GM12878 (cell line): ENCODE measurements at regions not wholly inside any gene's neighbourhood (a gene's known extent, or its start where the extent isn't known, plus 50 kb on each side); places are given as distances from the start of the nearest gene placed in this dataset.

Experiments
- ATAC-seq: fragments of 200-7000 bp; cut with Tn5 transposase; 3 replicates; pipeline ENCODE4 v1.9.1; 2020; ENCODE audit warnings: mild to moderate bottlenecking, moderate library complexity
- BruUV-seq: library from RNA; stranded (reverse); fragments of 400-500 nt; replicated peaks from 2 replicates; lab custom pipeline; 2021; lab: Mats Ljungman, UMichigan
- CTCF ChIA-PET: fragments of 300-600 bp; sonication (Branson Sonifier 250); formaldehyde crosslinking; extraction: SDS; loops from one replicate; lab custom pipeline; 2021; ENCODE audit warnings: inconsistent platforms; lab: Yijun Ruan, JAX
- POLR2A ChIA-PET: fragments of 350-600 bp; formaldehyde crosslinking; extraction: SDS; loops from one replicate; lab custom pipeline; 2021; ENCODE audit warnings: inconsistent platforms; lab: Charles Lee
- RAD21 ChIA-PET: fragments of 300-600 bp; sonication (Branson Sonifier 250); formaldehyde crosslinking; loops from one replicate; lab custom pipeline; 2023; ENCODE audit warnings: antibody characterized with exemption; ENCODE audit not compliant: unreplicated experiment; lab: Charles Lee
- SMC1A ChIA-PET: fragments of 300-600 bp; sonication (Branson Sonifier 250); formaldehyde crosslinking; loops from one replicate; lab custom pipeline; 2023; ENCODE audit not compliant: unreplicated experiment, uncharacterized antibody; lab: Charles Lee
- DNase-seq: peaks from one replicate; pipeline ENCODE4 v3.0.0-alpha.2; 2011; ENCODE audit warnings: low read depth, low spot score
- FAIRE-seq: peaks from 3 replicates; lab custom pipeline; 2011; peaks lifted over from hg19 to GRCh38; lab: Jason Lieb, UNC
- H2AFZ ChIP-seq: 2 replicates; pipeline ENCODE4 v1.6.0; 2011; ENCODE audit warnings: low read depth, low read length, control low read depth; ENCODE audit not compliant: control insufficient read depth
- H3K27ac ChIP-seq: 2 replicates; pipeline ENCODE4 v1.5.1; 2011; ENCODE audit warnings: control low read depth; ENCODE audit not compliant: control insufficient read depth, insufficient read depth
- H3K27me3 ChIP-seq, 2 experiments: replicated peaks in 1 of 2; 2 replicates each; pipeline versions ENCODE4 v1.6.0 to v1.6.1; 2011; ENCODE audit warnings: low read length in 1 of 2; ENCODE audit not compliant: control insufficient read depth in 2 of 2, insufficient read depth in 2 of 2
- H3K36me3 ChIP-seq, 2 experiments: 2 replicates each; pipeline ENCODE4 v1.5.1; 2011; ENCODE audit warnings: low read length in 1 of 2; ENCODE audit not compliant: control insufficient read depth in 2 of 2, insufficient read depth in 2 of 2
- H3K4me1 ChIP-seq: 2 replicates; pipeline ENCODE4 v1.6.1; 2011; ENCODE audit warnings: mild to moderate bottlenecking, low read length, moderate library complexity, mixed read lengths; ENCODE audit not compliant: control insufficient read depth, insufficient read depth
- H3K4me2 ChIP-seq: 2 replicates; pipeline ENCODE4 v1.6.0; 2011; ENCODE audit warnings: control low read depth; ENCODE audit not compliant: control insufficient read depth, insufficient read depth
- H3K4me3 ChIP-seq: fragments of 200-600 bp; sonication (generic); 2 replicates; pipeline ENCODE4 v1.5.1; 2016
- H3K79me2 ChIP-seq: 2 replicates; pipeline ENCODE4 v1.6.0; 2011; ENCODE audit warnings: low read length; ENCODE audit not compliant: control insufficient read depth, insufficient read depth
- H3K9ac ChIP-seq: 2 replicates; pipeline ENCODE4 v1.8.0; 2011; ENCODE audit warnings: low read length, control low read depth, mixed read lengths; ENCODE audit not compliant: control insufficient read depth, insufficient read depth
- H3K9me3 ChIP-seq: replicated peaks from 3 replicates; pipeline ENCODE4 v1.5.1; 2011; ENCODE audit warnings: mild to moderate bottlenecking, low read length; ENCODE audit not compliant: control insufficient read depth, insufficient read depth
- H4K20me1 ChIP-seq: 2 replicates; pipeline ENCODE4 v1.6.0; 2011; ENCODE audit not compliant: control insufficient read depth, insufficient read depth
- CEBPB ChIP-seq, 2 experiments: fragments of 150-350 bp in 1 of 2; IDR thresholded peaks; 2 replicates each; pipeline ENCODE4 v1.6.1; 2012 to 2014; ENCODE audit warnings: low read depth in 2 of 2, low read length in 2 of 2, borderline replicate concordance in 1 of 2, inconsistent platforms in 1 of 2
- CHD2 ChIP-seq: IDR thresholded peaks from 2 replicates; pipeline ENCODE4 v1.6.1; 2011; ENCODE audit warnings: low read depth, low read length, improper control_type of control experiment, borderline replicate concordance
- CREB1 ChIP-seq: IDR thresholded peaks from 2 replicates; pipeline ENCODE4 v1.6.1; 2012; ENCODE audit warnings: low read depth, mild to moderate bottlenecking, inconsistent platforms
- E2F8 ChIP-seq: fragments of 450-650 bp; IDR thresholded peaks from 2 replicates; pipeline ENCODE4 v1.6.1; 2018; ENCODE audit warnings: mild to moderate bottlenecking, low read depth, moderate library complexity; ENCODE audit not compliant: partially characterized antibody
- LARP7 ChIP-seq: fragments of 450-650 bp; IDR thresholded peaks from 2 replicates; pipeline ENCODE4 v1.6.1; 2017; ENCODE audit warnings: mild to moderate bottlenecking
- PBX3 ChIP-seq: IDR thresholded peaks from 2 replicates; pipeline ENCODE4 v1.6.1; 2011; ENCODE audit warnings: mild to moderate bottlenecking, low read depth, low read length, moderate library complexity; ENCODE audit not compliant: insufficient replicate concordance
- RCOR1 ChIP-seq: conservative IDR thresholded peaks from 2 replicates; pipeline ENCODE4 v1.6.1; 2012; ENCODE audit warnings: low read depth, low read length, improper control_type of control experiment
- SMAD1 ChIP-seq: fragments of 450-650 bp; IDR thresholded peaks from 2 replicates; pipeline ENCODE4 v1.6.1; 2018; ENCODE audit warnings: mild to moderate bottlenecking, low read depth; ENCODE audit not compliant: partially characterized antibody
- WGBS: methylation state at CpG from one replicate; pipeline ENCODE4 v1.1.6; 2016; ENCODE audit warnings: low lambda C conversion rate; ENCODE audit not compliant: insufficient replicate concordance, insufficient coverage; ENCODE audit errors: missing lambda C conversion rate; 5-methylcytosine and 5-hydroxymethylcytosine counted together
- in situ Hi-C: fragments of 300-500 bp; cut with MboI; formaldehyde crosslinking; loops from 9 replicates; pipeline ENCODE4 v1.14.3; 2018; ENCODE audit warnings: mixed read lengths
- intact Hi-C: fragments of 100-400 bp; cut with micrococcal nuclease; formaldehyde crosslinking; loops from one replicate; pipeline ENCODE4 v1.14.2; 2022; ENCODE audit not compliant: unreplicated experiment

DNA sequence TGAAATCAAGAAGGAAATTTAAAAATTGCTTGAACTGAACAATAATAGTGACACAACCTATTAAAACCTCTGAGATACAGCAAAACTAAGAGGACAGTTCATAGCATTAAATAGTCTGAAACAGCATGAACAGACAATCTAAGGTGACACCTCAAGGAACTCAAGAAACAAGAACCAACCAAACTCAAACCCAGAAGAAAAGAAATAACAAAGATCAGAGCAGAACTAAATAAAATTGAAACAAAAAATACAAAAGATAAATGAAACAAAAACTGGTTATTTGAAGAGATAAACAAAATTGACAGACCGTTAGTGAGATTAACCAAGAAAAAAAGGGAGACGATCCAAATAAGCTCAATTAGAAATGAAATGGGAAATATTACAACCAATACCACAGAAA, 122.8 kb upstream of the TOP3B start:
- ChIA-PET CTCF (interaction anchor here (1.0 to 6.6 kb wide), 2 partner anchors 44 to 47 kb away, joined by 3 to 104 read pairs; no protein-coding TSS in a partner anchor), SMC1A (no interaction called here), POLR2A (no interaction called here), RAD21 (interaction anchor here (3.5 kb wide), 1 partner anchor 44 kb away, joined by 11 read pairs; no protein-coding TSS in a partner anchor)
- no peak overlapping the region for H3K27ac ChIP-seq
- intact Hi-C loops (no loop called here), in situ Hi-C loops (no loop called here)
- H3K27me3 ChIP-seq = no peaks in the 10 kb centered on the region
- H3K36me3 ChIP-seq = no peaks in the 10 kb centered on the region
- WGBS = 29% methylated on average over 2 of the region's 2 CpGs
- TF ChIP-seq CREB1 (no peak), RCOR1 (no peak), SMAD1 (no peak), CEBPB (IDR thresholded peaks at IDR 0.05; ENCODE audit: borderline replicate concordance in 1 of 2, low read depth in 2 of 2, low read length in 2 of 2) (no peak), PBX3 (no peak), E2F8 (no peak), CHD2 (no peak), LARP7 (no peak)
- H4K20me1 ChIP-seq = no peaks in the 10 kb centered on the region
- no peak overlapping the region for H2AFZ ChIP-seq
- no TSS peak for BruUV-seq
- no peak overlapping the region for H3K9ac ChIP-seq
- ATAC-seq (no peak), DNase-seq (no peak), FAIRE-seq (no peak)
- no peaks in the 10 kb centered on the region; the same call in 1 of the 2 replicates for H3K4me1 ChIP-seq
- no peak overlapping the region for H3K4me2 ChIP-seq
- no peaks in the 10 kb centered on the region; the same call in 2 of the 3 replicates for H3K9me3 ChIP-seq
- H3K79me2 ChIP-seq = no peaks in the 10 kb centered on the region
- no peak overlapping the region for H3K4me3 ChIP-seq
